Osteoblast (primary cell): ENCODE measurements at regions not wholly inside any gene's neighbourhood (a gene's known extent, or its start where the extent isn't known, plus 50 kb on each side); places are given as distances from the start of the nearest gene placed in this dataset.

Experiments used
- DNase-seq: peaks from one replicate; pipeline ENCODE4 v3.0.0; 2011; ENCODE audit warnings: low spot score, mixed read lengths; ENCODE audit not compliant: insufficient read length; ENCODE audit errors: missing footprints
- H2AFZ ChIP-seq: 2 replicates; pipeline ENCODE4 v1.6.0; 2011; ENCODE audit warnings: mild to moderate bottlenecking, low read length
- H3K27ac ChIP-seq: 2 replicates; pipeline ENCODE4 v1.5.1; 2011; ENCODE audit warnings: mild to moderate bottlenecking, low read depth, low read length, moderate library complexity
- H3K27me3 ChIP-seq: 2 replicates; pipeline ENCODE4 v1.6.0; 2012; ENCODE audit warnings: mild to moderate bottlenecking, control low read depth, inconsistent platforms, low read length, moderate library complexity; ENCODE audit not compliant: insufficient read depth
- H3K36me3 ChIP-seq: 2 replicates; pipeline ENCODE4 v1.5.1; 2011; ENCODE audit warnings: mild to moderate bottlenecking, low read length, control low read depth, moderate library complexity; ENCODE audit not compliant: insufficient read depth
- H3K4me1 ChIP-seq: 2 replicates; pipeline ENCODE4 v1.5.1; 2011; ENCODE audit warnings: mild to moderate bottlenecking, low read length, control low read depth, moderate library complexity; ENCODE audit not compliant: insufficient read depth
- H3K4me2 ChIP-seq: 2 replicates; pipeline ENCODE4 v1.6.0; 2011; ENCODE audit warnings: mild to moderate bottlenecking, low read length; ENCODE audit not compliant: insufficient read depth
- H3K4me3 ChIP-seq: fragments of 200-600 bp; sonication (generic); 3 replicates; pipeline ENCODE4 v1.5.1; 2012; ENCODE audit warnings: mild to moderate bottlenecking, low read length, inconsistent platforms; ENCODE audit not compliant: insufficient read depth
- H3K79me2 ChIP-seq: 2 replicates; pipeline ENCODE4 v1.6.0; 2012; ENCODE audit warnings: mild to moderate bottlenecking, low read length, control low read depth, inconsistent platforms; ENCODE audit not compliant: insufficient read depth
- H3K9me3 ChIP-seq: 2 replicates; pipeline ENCODE4 v1.5.1; 2011; ENCODE audit warnings: low read depth, low read length, control low read depth
- H4K20me1 ChIP-seq: 2 replicates; pipeline ENCODE4 v1.6.0; 2012; ENCODE audit warnings: mild to moderate bottlenecking, low read length, control low read depth; ENCODE audit not compliant: insufficient read depth
- CTCF ChIP-seq: IDR thresholded peaks from 2 replicates; pipeline ENCODE4 v1.5.1; 2011; ENCODE audit warnings: mild to moderate bottlenecking, low read depth, low read length, moderate library complexity; ENCODE audit errors: extremely low read depth

GRCh38 chr11:44452827-44453572 is 112.5 kb upstream of the CD82 start:
- peak; percentile 10 for DNase-seq

GRCh38 chr11:44453871-44454270 is 111.6 kb upstream of the CD82 start:
- no peak for TF ChIP-seq CTCF
- no peak overlapping the region for H3K27ac ChIP-seq
- DNase-seq: no peak
- H2AFZ ChIP-seq: no peak overlapping the region
- H3K9me3 ChIP-seq: no peaks in the 10 kb centered on the region
- H3K79me2 ChIP-seq: no peaks in the 10 kb centered on the region
- no peak overlapping the region for H3K4me3 ChIP-seq
- H3K27me3 ChIP-seq: peaks cover 13% of the 10 kb centered on the region
- no peaks in the 10 kb centered on the region for H3K36me3 ChIP-seq
- no peaks in the 10 kb centered on the region for H4K20me1 ChIP-seq
- H3K4me1 ChIP-seq: no peaks in the 10 kb centered on the region
- no peak overlapping the region for H3K4me2 ChIP-seq

More at GRCh38 chr11:44452827-44453572, 112.5 kb upstream of the CD82 start:
- H3K4me1 ChIP-seq: no peaks in the 10 kb centered on the region
- H3K4me3 ChIP-seq: no peak overlapping the region
- H3K27ac ChIP-seq: no peak overlapping the region
- H3K79me2 ChIP-seq: no peaks in the 10 kb centered on the region
- H3K4me2 ChIP-seq: no peak overlapping the region
- TF ChIP-seq CTCF: no peak
- no peak overlapping the region for H2AFZ ChIP-seq
- H4K20me1 ChIP-seq: no peaks in the 10 kb centered on the region
- no peaks in the 10 kb centered on the region for H3K9me3 ChIP-seq
- no peaks in the 10 kb centered on the region for H3K36me3 ChIP-seq
- peaks cover 17% of the 10 kb centered on the region for H3K27me3 ChIP-seq

GRCh38 chr11:44454666-44455065 is 110.8 kb upstream of the CD82 start:
- no peaks in the 10 kb centered on the region for H4K20me1 ChIP-seq
- H3K9me3 ChIP-seq: no peaks in the 10 kb centered on the region
- H3K4me2 ChIP-seq: no peak overlapping the region
- no peaks in the 10 kb centered on the region for H3K4me1 ChIP-seq
- DNase-seq: no peak
- no peak overlapping the region for H2AFZ ChIP-seq
- H3K27me3 ChIP-seq: peaks cover 10% of the 10 kb centered on the region
- H3K79me2 ChIP-seq: no peaks in the 10 kb centered on the region
- no peak for TF ChIP-seq CTCF
- no peak overlapping the region for H3K4me3 ChIP-seq
- H3K36me3 ChIP-seq: no peaks in the 10 kb centered on the region
- H3K27ac ChIP-seq: no peak overlapping the region

DNA sequence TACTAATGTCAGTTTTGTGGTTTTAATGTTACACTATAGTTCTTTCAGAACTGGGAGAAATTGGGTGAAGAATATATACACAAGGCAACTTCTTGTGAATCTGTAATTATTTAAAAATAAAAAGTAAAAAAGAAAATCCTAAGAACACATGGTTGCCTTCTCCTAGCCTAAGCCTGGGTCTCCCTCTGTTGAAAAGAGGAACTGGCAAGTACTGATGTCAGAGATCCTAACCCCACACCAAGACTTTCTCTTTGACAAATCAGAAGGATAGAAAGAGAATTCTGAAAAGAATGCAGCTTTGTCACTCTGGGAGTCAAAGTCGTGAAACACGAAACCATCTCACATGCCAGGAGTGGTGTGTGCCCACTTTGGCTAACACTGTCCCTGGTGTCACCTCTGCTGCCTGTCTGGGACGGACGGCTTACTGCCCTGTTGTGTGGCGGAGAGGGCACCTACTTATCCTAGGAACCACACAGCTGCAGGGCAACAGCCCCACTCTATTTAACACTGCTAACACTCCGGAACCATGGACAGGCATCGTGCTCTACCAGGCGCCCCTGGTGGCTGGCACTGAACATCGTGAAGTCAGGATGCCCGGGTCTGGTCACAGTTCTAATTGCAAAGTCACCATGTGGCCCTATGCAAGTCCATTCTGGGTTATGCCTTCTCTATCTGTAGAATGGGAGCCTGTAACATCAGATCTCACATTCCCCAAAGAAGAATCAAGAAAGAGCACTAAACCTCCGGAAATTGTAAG is 108.7 kb upstream of the CD82 start:
- peaks cover 6% of the 10 kb centered on the region for H3K27me3 ChIP-seq
- H3K27ac ChIP-seq: no peak overlapping the region
- no peak overlapping the region for H3K4me3 ChIP-seq
- peak; percentile 40 for TF ChIP-seq CTCF
- H3K4me1 ChIP-seq: no peaks in the 10 kb centered on the region
- H3K9me3 ChIP-seq: no peaks in the 10 kb centered on the region
- no peak overlapping the region for H2AFZ ChIP-seq
- no peaks in the 10 kb centered on the region for H3K36me3 ChIP-seq
- no peak for DNase-seq
- no peaks in the 10 kb centered on the region for H3K79me2 ChIP-seq
- no peak overlapping the region for H3K4me2 ChIP-seq
- H4K20me1 ChIP-seq: no peaks in the 10 kb centered on the region
